ENCODE measurements at regions not wholly inside any gene's neighbourhood (a gene's known extent, or its start where the extent isn't known, plus 50 kb on each side); places are given as distances from the start of the nearest gene placed in this dataset.

- Histone ChIP-seq H3K9me3 (no peaks in the 10 kb centered on the region), H3K4me1 (no peaks in the 10 kb centered on the region), H3K27ac (no peak overlapping the region), H3K27me3 (no peaks in the 10 kb centered on the region), H3K36me3 (no peaks in the 10 kb centered on the region), H3K4me3 (no peak overlapping the region)
- intact Hi-C loops (cut with DNase I; ENCODE audit: low total_unique reads), result no loop called here
- no peak for DNase-seq
- TF ChIP-seq CTCF (IDR thresholded peaks at IDR 0.05), result no peak
Measured at GRCh38 chr5:2324788-2325187, 426.7 kb downstream of the IRX2 start.

- Histone ChIP-seq H3K4me1 (no peaks in the 10 kb centered on the region), H3K27ac (no peak overlapping the region), H3K9me3 (peaks cover 0 to 2% (median 0%) of the 10 kb centered on the region in 3 donors), H3K36me3 (no peaks in the 10 kb centered on the region), H3K4me3 (no peak overlapping the region), H3K27me3 (no peaks in the 10 kb centered on the region)
- no peak for DNase-seq
- no peak for TF ChIP-seq CTCF (IDR thresholded peaks at IDR 0.05)
- intact Hi-C loops (cut with DNase I; ENCODE audit: low total_unique reads), result no loop called here
Measured at GRCh38 chr5:2320611-2321010, 430.9 kb downstream of the IRX2 start.

GRCh38 chr5:2317540-2317939 lies 433.9 kb downstream of the IRX2 start:
- Histone ChIP-seq H3K27ac (no peak overlapping the region), H3K27me3 (no peaks in the 10 kb centered on the region), H3K4me1 (no peaks in the 10 kb centered on the region), H3K36me3 (no peaks in the 10 kb centered on the region), H3K9me3 (peaks cover 0 to 4% (median 0%) of the 10 kb centered on the region in 3 donors), H3K4me3 (no peak overlapping the region)
- TF ChIP-seq CTCF (IDR thresholded peaks at IDR 0.05), result no peak
- DNase-seq, result no peak
- intact Hi-C loops (cut with DNase I; ENCODE audit: low total_unique reads), result no loop called here

GRCh38 chr5:2311851-2312250 lies 429.1 kb upstream of the IRX4 start:
- peak in 1 of 2 donors; percentile 10 for DNase-seq
- Histone ChIP-seq H3K36me3 (no peaks in the 10 kb centered on the region), H3K27me3 (no peaks in the 10 kb centered on the region), H3K4me3 (no peak overlapping the region), H3K4me1 (no peaks in the 10 kb centered on the region), H3K9me3 (peaks cover 0 to 4% (median 0%) of the 10 kb centered on the region in 3 donors), H3K27ac (no peak overlapping the region)
- intact Hi-C loops (cut with DNase I; ENCODE audit: low total_unique reads), result loop anchor here (2.0 kb wide), 1 partner anchor 63 kb away; no protein-coding TSS in a partner anchor
- no peak for TF ChIP-seq CTCF (IDR thresholded peaks at IDR 0.05)

GRCh38 chr5:2310946-2311345 lies 428.2 kb upstream of the IRX4 start:
- no peaks in the 10 kb centered on the region for H3K4me1 ChIP-seq
- H3K9me3 ChIP-seq, result peaks cover 0 to 4% (median 0%) of the 10 kb centered on the region in 3 donors
- peak in 1 of 2 donors; percentile 46 for DNase-seq
- TF ChIP-seq CTCF (IDR thresholded peaks at IDR 0.05), result no peak
- no peak overlapping the region for H3K27ac ChIP-seq
- no peaks in the 10 kb centered on the region for H3K27me3 ChIP-seq
- no peak overlapping the region for H3K4me3 ChIP-seq
- H3K36me3 ChIP-seq, result no peaks in the 10 kb centered on the region
- intact Hi-C loops (cut with DNase I; ENCODE audit: low total_unique reads), result no loop called here

- Histone ChIP-seq H3K4me3 (no peak overlapping the region), H3K36me3 (no peaks in the 10 kb centered on the region), H3K27ac (no peak overlapping the region), H3K27me3 (no peaks in the 10 kb centered on the region), H3K4me1 (no peaks in the 10 kb centered on the region), H3K9me3 (no peaks in the 10 kb centered on the region)
- TF ChIP-seq CTCF (IDR thresholded peaks at IDR 0.05), result no peak
- peak in 1 of 2 donors; percentile 40 for DNase-seq
- intact Hi-C loops (cut with DNase I; ENCODE audit: low total_unique reads), result no loop called here
Measured at GRCh38 chr5:2307631-2308030, 424.9 kb upstream of the IRX4 start.

Data from tibial artery (tissue), 4 donors.